ENCODE measurements at regions not wholly inside any gene's neighbourhood (a gene's known extent, or its start where the extent isn't known, plus 50 kb on each side); places are given as distances from the start of the nearest gene placed in this dataset.
A peak's percentile ranks its signal among the peaks of the same experiment; 100 is the strongest.

DNA sequence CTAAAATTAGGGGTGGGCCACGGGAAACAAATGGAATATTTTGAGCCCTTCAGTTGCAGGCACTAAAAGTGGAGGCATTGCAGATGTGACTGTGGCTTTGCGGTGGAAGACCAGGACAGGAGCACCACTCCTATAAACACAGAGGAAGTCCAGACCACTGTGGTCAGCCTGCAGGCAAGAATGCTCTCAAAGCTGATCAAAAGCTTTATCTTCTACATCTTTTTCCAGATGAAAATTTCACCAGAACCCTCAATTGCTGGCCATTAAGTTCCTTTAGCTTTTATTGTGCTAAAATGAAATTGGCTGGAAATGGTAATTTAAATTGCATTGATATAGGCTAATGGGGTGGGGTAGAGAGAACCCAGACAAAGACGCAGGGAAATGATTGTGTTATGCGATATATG, 208.8 kb downstream of the ERCC6L2 start:
- H3K4me1 ChIP-seq (ENCODE audit: control insufficient read depth in 2 of 3, insufficient read depth in 2 of 3, low read depth in 1 of 3, low read length in 3 of 3), result peaks cover 0 to 7% (median 0%) of the 10 kb centered on the region in 3 donors
- no peaks in the 10 kb centered on the region for H3K9me3 ChIP-seq (ENCODE audit: control insufficient read depth in 2 of 3, insufficient read depth in 1 of 3, low read length in 3 of 3)
- no peak overlapping the region for H3K4me3 ChIP-seq (ENCODE audit: low read length in 3 of 3)
- intact Hi-C loops (cut with DNase I), result no loop called here
- peak in 1 of 5 donors; percentile 78 for DNase-seq
- peaks cover 2% of the 10 kb centered on the region for H3K27me3 ChIP-seq (ENCODE audit: control insufficient read depth, insufficient read depth, low read length)
- no peak overlapping the region for H3K27ac ChIP-seq (ENCODE audit: low read depth in 2 of 2, low read length in 2 of 2)
- H3K36me3 ChIP-seq (ENCODE audit: control insufficient read depth in 2 of 3, insufficient read depth in 3 of 3, low read length in 3 of 3), result no peaks in the 10 kb centered on the region
- TF ChIP-seq, protein P1, sequence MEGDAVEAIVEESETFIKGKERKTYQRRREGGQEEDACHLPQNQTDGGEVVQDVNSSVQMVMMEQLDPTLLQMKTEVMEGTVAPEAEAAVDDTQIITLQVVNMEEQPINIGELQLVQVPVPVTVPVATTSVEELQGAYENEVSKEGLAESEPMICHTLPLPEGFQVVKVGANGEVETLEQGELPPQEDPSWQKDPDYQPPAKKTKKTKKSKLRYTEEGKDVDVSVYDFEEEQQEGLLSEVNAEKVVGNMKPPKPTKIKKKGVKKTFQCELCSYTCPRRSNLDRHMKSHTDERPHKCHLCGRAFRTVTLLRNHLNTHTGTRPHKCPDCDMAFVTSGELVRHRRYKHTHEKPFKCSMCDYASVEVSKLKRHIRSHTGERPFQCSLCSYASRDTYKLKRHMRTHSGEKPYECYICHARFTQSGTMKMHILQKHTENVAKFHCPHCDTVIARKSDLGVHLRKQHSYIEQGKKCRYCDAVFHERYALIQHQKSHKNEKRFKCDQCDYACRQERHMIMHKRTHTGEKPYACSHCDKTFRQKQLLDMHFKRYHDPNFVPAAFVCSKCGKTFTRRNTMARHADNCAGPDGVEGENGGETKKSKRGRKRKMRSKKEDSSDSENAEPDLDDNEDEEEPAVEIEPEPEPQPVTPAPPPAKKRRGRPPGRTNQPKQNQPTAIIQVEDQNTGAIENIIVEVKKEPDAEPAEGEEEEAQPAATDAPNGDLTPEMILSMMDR (IDR thresholded peaks at IDR 0.05; ENCODE audit: borderline replicate concordance, extremely low read depth, insufficient read depth), result no peak
- no peak overlapping the region for H3K9ac ChIP-seq (ENCODE audit: low read length in 3 of 3)
- FAIRE-seq, result no peak

GRCh38 chr9:96082516-96083232, 207.2 kb downstream of the ERCC6L2 start:
- no peak for FAIRE-seq
- DNase-seq, result no peak
- intact Hi-C loops (cut with DNase I), result no loop called here

GRCh38 chr9:96080364-96080763, 204.9 kb downstream of the ERCC6L2 start:
- H3K27ac ChIP-seq (ENCODE audit: low read depth in 2 of 2, low read length in 2 of 2), result no peak overlapping the region
- FAIRE-seq (no peak), DNase-seq (no peak)
- no peaks in the 10 kb centered on the region for H3K4me1 ChIP-seq (ENCODE audit: control insufficient read depth in 2 of 3, insufficient read depth in 2 of 3, low read depth in 1 of 3, low read length in 3 of 3)
- intact Hi-C loops (cut with DNase I), result no loop called here
- H3K9ac ChIP-seq (ENCODE audit: low read length in 3 of 3), result no peak overlapping the region
- H3K9me3 ChIP-seq (ENCODE audit: control insufficient read depth in 2 of 3, insufficient read depth in 1 of 3, low read length in 3 of 3), result no peaks in the 10 kb centered on the region
- H3K27me3 ChIP-seq (ENCODE audit: control insufficient read depth, insufficient read depth, low read length), result no peaks in the 10 kb centered on the region
- no peaks in the 10 kb centered on the region for H3K36me3 ChIP-seq (ENCODE audit: control insufficient read depth in 2 of 3, insufficient read depth in 3 of 3, low read length in 3 of 3)
- no peak overlapping the region for H3K4me3 ChIP-seq (ENCODE audit: low read length in 3 of 3)
- TF ChIP-seq, protein P1 (IDR thresholded peaks at IDR 0.05; ENCODE audit: borderline replicate concordance, extremely low read depth, insufficient read depth), result no peak

More at GRCh38 chr9:96082516-96083232, 207.2 kb downstream of the ERCC6L2 start:
- Histone ChIP-seq H3K9ac (ENCODE audit: low read length in 3 of 3) (no peak overlapping the region), H3K27ac (ENCODE audit: low read depth in 2 of 2, low read length in 2 of 2) (no peak overlapping the region), H3K4me3 (ENCODE audit: low read length in 3 of 3) (no peak overlapping the region), H3K27me3 (ENCODE audit: control insufficient read depth, insufficient read depth, low read length) (no peaks in the 10 kb centered on the region), H3K36me3 (ENCODE audit: control insufficient read depth in 2 of 3, insufficient read depth in 3 of 3, low read length in 3 of 3) (no peaks in the 10 kb centered on the region), H3K9me3 (ENCODE audit: control insufficient read depth in 2 of 3, insufficient read depth in 1 of 3, low read length in 3 of 3) (no peaks in the 10 kb centered on the region), H3K4me1 (ENCODE audit: control insufficient read depth in 2 of 3, insufficient read depth in 2 of 3, low read depth in 1 of 3, low read length in 3 of 3) (peaks cover 0 to 2% (median 0%) of the 10 kb centered on the region in 3 donors)
- TF ChIP-seq, protein P1 (IDR thresholded peaks at IDR 0.05; ENCODE audit: borderline replicate concordance, extremely low read depth, insufficient read depth), result no peak
